Fibroblast of lung (primary cell): ENCODE measurements at regions not wholly inside any gene's neighbourhood (a gene's known extent, or its start where the extent isn't known, plus 50 kb on each side); places are given as distances from the start of the nearest gene placed in this dataset.

Experiments
- DNase-seq, 2 donors: peaks; one replicate each; pipeline versions ENCODE4 v3.0.0 to v3.0.0-alpha.2; 2010; ENCODE audit warnings: low read depth in 2 of 2
- H2AFZ ChIP-seq: 2 replicates; pipeline ENCODE4 v1.5.1; 2012; ENCODE audit warnings: low read length, control low read depth, inconsistent platforms
- H3K27ac ChIP-seq: 2 replicates; pipeline ENCODE4 v1.5.1; 2011; ENCODE audit warnings: low read length, control low read depth; ENCODE audit not compliant: insufficient read depth
- H3K27me3 ChIP-seq: 2 replicates; pipeline ENCODE4 v1.5.1; 2011; ENCODE audit warnings: mild to moderate bottlenecking, low read length; ENCODE audit not compliant: control insufficient read depth, insufficient read depth
- H3K36me3 ChIP-seq: 2 replicates; pipeline ENCODE4 v1.5.1; 2011; ENCODE audit warnings: low read length; ENCODE audit not compliant: control insufficient read depth, insufficient read depth
- H3K4me1 ChIP-seq: 2 replicates; pipeline ENCODE4 v1.5.1; 2011; ENCODE audit warnings: low read length; ENCODE audit not compliant: control insufficient read depth, insufficient read depth; ENCODE audit errors: extremely low read depth
- H3K4me2 ChIP-seq: 2 replicates; pipeline ENCODE4 v1.5.1; 2011; ENCODE audit warnings: low read length, control low read depth; ENCODE audit not compliant: insufficient read depth; ENCODE audit errors: extremely low read depth
- H3K4me3 ChIP-seq, 4 experiments: fragments of 200-600 bp in 1 of 4; sonication (generic) in 1 of 4; replicated peaks in 1 of 4; 2 replicates each; pipeline ENCODE4 v1.5.1; 2011 to 2016; ENCODE audit warnings: low read length in 4 of 4, low read depth in 3 of 4, mild to moderate bottlenecking in 3 of 4, control low read depth in 2 of 4, inconsistent platforms in 1 of 4, mixed read lengths in 1 of 4; ENCODE audit not compliant: insufficient read depth in 1 of 4; ENCODE audit errors: control extremely low read depth in 1 of 4
- H3K79me2 ChIP-seq: 2 replicates; pipeline ENCODE4 v1.5.1; 2012; ENCODE audit warnings: mild to moderate bottlenecking, low read length, inconsistent platforms; ENCODE audit not compliant: control insufficient read depth, insufficient read depth
- H3K9ac ChIP-seq: 2 replicates; pipeline ENCODE4 v1.5.1; 2011; ENCODE audit warnings: mild to moderate bottlenecking, low read length, control low read depth; ENCODE audit not compliant: insufficient read depth
- H3K9me3 ChIP-seq: 2 replicates; pipeline ENCODE4 v1.5.1; 2012; ENCODE audit warnings: low read depth, low read length; ENCODE audit not compliant: control insufficient read depth, insufficient read depth
- H4K20me1 ChIP-seq: 2 replicates; pipeline ENCODE4 v1.5.1; 2011; ENCODE audit warnings: low read length; ENCODE audit not compliant: control insufficient read depth, insufficient read depth; ENCODE audit errors: extremely low read depth
- CTCF ChIP-seq, 2 donors: IDR thresholded peaks in 1 of 2; conservative IDR thresholded peaks in 1 of 2; 1 replicate in 1 of 2; 2 replicates in 1 of 2; pipeline ENCODE4 v1.5.1; 2011 to 2012; ENCODE audit warnings: low read length in 2 of 2, control low read depth in 1 of 2, inconsistent platforms in 1 of 2, low read depth in 1 of 2, mild to moderate bottlenecking in 1 of 2
- EZH2 ChIP-seq: IDR thresholded peaks from 2 replicates; pipeline ENCODE4 v1.5.1; 2012; ENCODE audit warnings: low read length, control low read depth, mild to moderate bottlenecking; ENCODE audit errors: missing control alignments

- no peaks in the 10 kb centered on the region for H3K9me3 ChIP-seq
- TF ChIP-seq EZH2: no peak
- no peak for TF ChIP-seq CTCF (conservative IDR thresholded peaks at IDR 0.05 in 1 of 2, IDR thresholded peaks at IDR 0.05 in 1 of 2; ENCODE audit: low read depth in 1 of 2, low read length in 2 of 2)
- no peak overlapping the region for H3K4me2 ChIP-seq
- H3K27ac ChIP-seq: no peak overlapping the region
- no peak overlapping the region for H3K9ac ChIP-seq
- H3K4me3 ChIP-seq: no peak overlapping the region
- H4K20me1 ChIP-seq: no peaks in the 10 kb centered on the region
- no peaks in the 10 kb centered on the region for H3K27me3 ChIP-seq
- no peaks in the 10 kb centered on the region for H3K36me3 ChIP-seq
- H2AFZ ChIP-seq: no peak overlapping the region
- H3K79me2 ChIP-seq: no peaks in the 10 kb centered on the region
- peaks cover 4% of the 10 kb centered on the region for H3K4me1 ChIP-seq
- DNase-seq: no peak
Observed at GRCh38 chr15:47337106-47337505, 380.2 kb upstream of the SEMA6D start.

- no peaks in the 10 kb centered on the region for H3K9me3 ChIP-seq
- no peak overlapping the region for H3K4me3 ChIP-seq
- H4K20me1 ChIP-seq: no peaks in the 10 kb centered on the region
- H2AFZ ChIP-seq: no peak overlapping the region
- no peaks in the 10 kb centered on the region for H3K27me3 ChIP-seq
- H3K36me3 ChIP-seq: no peaks in the 10 kb centered on the region
- no peak overlapping the region for H3K4me2 ChIP-seq
- no peak for TF ChIP-seq EZH2
- no peak for TF ChIP-seq CTCF (conservative IDR thresholded peaks at IDR 0.05 in 1 of 2, IDR thresholded peaks at IDR 0.05 in 1 of 2; ENCODE audit: low read depth in 1 of 2, low read length in 2 of 2)
- no peak for DNase-seq
- no peaks in the 10 kb centered on the region for H3K4me1 ChIP-seq
- no peak overlapping the region for H3K27ac ChIP-seq
- H3K79me2 ChIP-seq: no peaks in the 10 kb centered on the region
- no peak overlapping the region for H3K9ac ChIP-seq
Observed at GRCh38 chr15:47337836-47338235, 379.5 kb upstream of the SEMA6D start.

- Histone ChIP-seq H4K20me1 (no peaks in the 10 kb centered on the region), H3K4me2 (no peak overlapping the region), H2AFZ (no peak overlapping the region), H3K4me3 (no peak overlapping the region), H3K27ac (no peak overlapping the region), H3K9me3 (no peaks in the 10 kb centered on the region), H3K27me3 (no peaks in the 10 kb centered on the region), H3K9ac (no peak overlapping the region), H3K4me1 (no peaks in the 10 kb centered on the region), H3K79me2 (no peaks in the 10 kb centered on the region), H3K36me3 (no peaks in the 10 kb centered on the region)
- TF ChIP-seq EZH2 (no peak), CTCF (conservative IDR thresholded peaks at IDR 0.05 in 1 of 2, IDR thresholded peaks at IDR 0.05 in 1 of 2; ENCODE audit: low read depth in 1 of 2, low read length in 2 of 2) (no peak)
- DNase-seq: no peak
Observed at GRCh38 chr15:47338771-47339170, 378.5 kb upstream of the SEMA6D start.
